SU-DHL-6 (cell line): ENCODE measurements at regions not wholly inside any gene's neighbourhood (a gene's known extent, or its start where the extent isn't known, plus 50 kb on each side); places are given as distances from the start of the nearest gene placed in this dataset.

Experiments used
- H2AFZ ChIP-seq: fragments of 200-600 bp; sonication (generic); 2 replicates; pipeline ENCODE4 v1.6.1; 2014; ENCODE audit warnings: low read depth, mild to moderate bottlenecking, moderate library complexity, mixed read lengths, antibody characterized with exemption, low read length; ENCODE audit not compliant: severe bottlenecking
- H3F3A ChIP-seq: fragments of 200-600 bp; shearing (Covaris generic); 2 replicates; pipeline ENCODE4 v1.6.0; 2016; ENCODE audit warnings: antibody characterized with exemption, mild to moderate bottlenecking; ENCODE audit not compliant: insufficient read depth
- H3K27ac ChIP-seq: fragments of 200-600 bp; sonication (generic); 2 replicates; pipeline ENCODE4 v1.5.1; 2016; ENCODE audit warnings: low read depth, mild to moderate bottlenecking, low read length, moderate library complexity, mixed read lengths
- H3K27me3 ChIP-seq: fragments of 200-600 bp; sonication (generic), shearing (Covaris generic); 2 replicates; pipeline ENCODE4 v1.6.0; 2014; ENCODE audit warnings: mild to moderate bottlenecking, low read length
- H3K36me3 ChIP-seq: fragments of 200-600 bp; sonication (generic); 2 replicates; pipeline ENCODE4 v1.6.1; 2014; ENCODE audit warnings: mild to moderate bottlenecking, low read length, mixed read lengths
- H3K4me2 ChIP-seq: fragments of 300-600, 200-600 bp; shearing (Covaris generic), sonication (generic); 2 replicates; pipeline ENCODE4 v1.6.0; 2014; ENCODE audit warnings: low read length, low read depth, mild to moderate bottlenecking; ENCODE audit not compliant: poor library complexity, severe bottlenecking
- H3K4me3 ChIP-seq: fragments of 200-600 bp; sonication (generic); 2 replicates; pipeline ENCODE4 v1.5.1; 2014; ENCODE audit warnings: antibody characterized with exemption, low read length, mild to moderate bottlenecking, mixed read lengths; ENCODE audit not compliant: insufficient read depth, poor library complexity, severe bottlenecking
- H3K79me2 ChIP-seq: fragments of 200-600 bp; sonication (generic); 2 replicates; pipeline ENCODE4 v1.6.1; 2014; ENCODE audit warnings: mild to moderate bottlenecking, low read length, moderate library complexity; ENCODE audit not compliant: insufficient read depth
- H3K9ac ChIP-seq: fragments of 200-600 bp; sonication (generic); 2 replicates; pipeline ENCODE4 v1.7.0; 2014; ENCODE audit warnings: mild to moderate bottlenecking, low read length
- H3K9me2 ChIP-seq: fragments of 200-600 bp; sonication (generic); replicated peaks from 2 replicates; pipeline ENCODE4 v1.6.1; 2014; ENCODE audit warnings: low read length; ENCODE audit not compliant: insufficient read depth
- H3K9me3 ChIP-seq: fragments of 200-600 bp; sonication (generic); 2 replicates; pipeline ENCODE4 v1.6.1; 2014; ENCODE audit warnings: low read length, mixed read lengths; ENCODE audit not compliant: insufficient read depth
- H4K20me1 ChIP-seq: fragments of 200-600 bp; sonication (generic); 2 replicates; pipeline ENCODE4 v1.6.1; 2014; ENCODE audit warnings: low read depth, mild to moderate bottlenecking, antibody characterized with exemption, low read length, moderate library complexity, mixed read lengths
- EZH2phosphoT487 ChIP-seq: fragments of 200-600 bp; sonication (generic), shearing (Covaris generic); conservative IDR thresholded peaks from 2 replicates; pipeline ENCODE4 v1.6.1; 2018; ENCODE audit warnings: mild to moderate bottlenecking, antibody characterized with exemption, low read length, moderate library complexity, mixed read lengths
- TF ChIP-seq, protein P1 (sequence below): fragments of 200-600 bp; sonication (generic); IDR thresholded peaks from one replicate; pipeline ENCODE4 v1.5.1; 2017; ENCODE audit warnings: antibody characterized with exemption, mild to moderate bottlenecking, low read length, moderate library complexity; ENCODE audit not compliant: insufficient read depth, poor library complexity, severe bottlenecking

- no peaks in the 10 kb centered on the region for H4K20me1 ChIP-seq
- H3K9me3 ChIP-seq, result no peaks in the 10 kb centered on the region
- H3K9me2 ChIP-seq, result no peaks in the 10 kb centered on the region
- no peaks in the 10 kb centered on the region for H3K27me3 ChIP-seq
- no peak overlapping the region for H3K9ac ChIP-seq
- H3K4me3 ChIP-seq, result no peak overlapping the region
- no peaks in the 10 kb centered on the region for H3K79me2 ChIP-seq
- H3K4me2 ChIP-seq, result peak overlapping the region; percentile 46
- H3K27ac ChIP-seq, result 0 out of 2 replicates have a peak overlapping the region, but pooled peaks have one; percentile 3
- no peak overlapping the region for H2AFZ ChIP-seq
- no peaks in the 10 kb centered on the region for H3K36me3 ChIP-seq
- peaks cover 6% of the 10 kb centered on the region; the same call in 1 of the 2 replicates for H3F3A ChIP-seq
- TF ChIP-seq, protein P1, sequence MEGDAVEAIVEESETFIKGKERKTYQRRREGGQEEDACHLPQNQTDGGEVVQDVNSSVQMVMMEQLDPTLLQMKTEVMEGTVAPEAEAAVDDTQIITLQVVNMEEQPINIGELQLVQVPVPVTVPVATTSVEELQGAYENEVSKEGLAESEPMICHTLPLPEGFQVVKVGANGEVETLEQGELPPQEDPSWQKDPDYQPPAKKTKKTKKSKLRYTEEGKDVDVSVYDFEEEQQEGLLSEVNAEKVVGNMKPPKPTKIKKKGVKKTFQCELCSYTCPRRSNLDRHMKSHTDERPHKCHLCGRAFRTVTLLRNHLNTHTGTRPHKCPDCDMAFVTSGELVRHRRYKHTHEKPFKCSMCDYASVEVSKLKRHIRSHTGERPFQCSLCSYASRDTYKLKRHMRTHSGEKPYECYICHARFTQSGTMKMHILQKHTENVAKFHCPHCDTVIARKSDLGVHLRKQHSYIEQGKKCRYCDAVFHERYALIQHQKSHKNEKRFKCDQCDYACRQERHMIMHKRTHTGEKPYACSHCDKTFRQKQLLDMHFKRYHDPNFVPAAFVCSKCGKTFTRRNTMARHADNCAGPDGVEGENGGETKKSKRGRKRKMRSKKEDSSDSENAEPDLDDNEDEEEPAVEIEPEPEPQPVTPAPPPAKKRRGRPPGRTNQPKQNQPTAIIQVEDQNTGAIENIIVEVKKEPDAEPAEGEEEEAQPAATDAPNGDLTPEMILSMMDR, result no peak
- no peak for TF ChIP-seq EZH2phosphoT487
These were observed 54.2 kb upstream of the CTDP1 start for GRCh38 chr18:79625195-79625923.

DNA sequence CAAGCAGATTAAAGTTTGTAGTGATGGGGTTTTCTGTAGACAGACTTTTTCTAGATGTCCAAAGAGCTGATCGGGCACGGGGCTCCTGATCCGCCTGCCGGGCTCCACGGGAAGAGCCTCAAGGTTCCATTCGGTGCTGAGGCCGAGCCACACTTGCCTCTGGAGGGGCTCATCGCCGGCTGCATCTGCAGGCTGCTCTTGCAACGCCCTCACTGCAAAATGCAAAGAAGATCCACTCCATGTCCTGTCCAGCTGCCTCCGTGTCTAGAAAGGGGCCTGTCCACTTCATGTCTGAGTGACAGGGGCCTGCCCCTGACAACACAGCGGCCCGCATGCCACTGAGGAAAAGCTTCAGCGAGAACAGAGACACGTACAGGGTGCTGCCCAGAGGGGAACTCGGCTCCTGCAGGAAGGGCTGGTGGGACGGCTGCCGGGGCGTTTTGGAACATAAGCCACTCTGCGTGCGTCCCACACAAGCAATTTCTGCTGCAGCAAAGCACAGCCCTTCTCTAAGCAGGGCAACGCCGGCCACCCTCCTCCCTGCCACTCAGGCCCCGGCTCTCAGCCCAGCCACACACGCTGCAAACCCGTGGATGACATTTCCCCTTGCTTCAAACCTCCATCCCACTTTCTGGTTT, 53.6 kb upstream of the CTDP1 start:
- no peaks in the 10 kb centered on the region for H3K36me3 ChIP-seq
- no peaks in the 10 kb centered on the region for H3K9me3 ChIP-seq
- H2AFZ ChIP-seq, result no peak overlapping the region
- no peak overlapping the region for H3K4me3 ChIP-seq
- H3K9me2 ChIP-seq, result no peaks in the 10 kb centered on the region
- H3K27ac ChIP-seq, result no peak overlapping the region
- H3K9ac ChIP-seq, result no peak overlapping the region
- TF ChIP-seq EZH2phosphoT487, result no peak
- TF ChIP-seq, protein P1, result no peak
- no peaks in the 10 kb centered on the region for H4K20me1 ChIP-seq
- H3K4me2 ChIP-seq, result no peak overlapping the region
- no peaks in the 10 kb centered on the region for H3K27me3 ChIP-seq
- no peaks in the 10 kb centered on the region for H3K79me2 ChIP-seq
- peaks cover 6% of the 10 kb centered on the region; the same call in 1 of the 2 replicates for H3F3A ChIP-seq

- H3K9ac ChIP-seq, result no peak overlapping the region
- no peaks in the 10 kb centered on the region for H3K27me3 ChIP-seq
- no peaks in the 10 kb centered on the region for H3K9me3 ChIP-seq
- H2AFZ ChIP-seq, result no peak overlapping the region
- H4K20me1 ChIP-seq, result no peaks in the 10 kb centered on the region
- peaks cover 6% of the 10 kb centered on the region; the same call in 1 of the 2 replicates for H3F3A ChIP-seq
- H3K9me2 ChIP-seq, result no peaks in the 10 kb centered on the region
- TF ChIP-seq, protein P1, result no peak
- no peak for TF ChIP-seq EZH2phosphoT487
- no peaks in the 10 kb centered on the region for H3K36me3 ChIP-seq
- no peak overlapping the region for H3K4me2 ChIP-seq
- no peak overlapping the region for H3K27ac ChIP-seq
- no peak overlapping the region for H3K4me3 ChIP-seq
- H3K79me2 ChIP-seq, result no peaks in the 10 kb centered on the region
These were observed 52.5 kb upstream of the CTDP1 start for GRCh38 chr18:79626905-79627749.
